Ishikawa (cell line): ENCODE measurements at regions not wholly inside any gene's neighbourhood (a gene's known extent, or its start where the extent isn't known, plus 50 kb on each side); places are given as distances from the start of the nearest gene placed in this dataset.

Experiments
- CEBPB ChIP-seq: IDR thresholded peaks from 2 replicates; pipeline ENCODE4 v1.6.1; 2012
- TF ChIP-seq, protein P1 (sequence below): IDR thresholded peaks from 2 replicates; pipeline ENCODE4 v1.6.1; 2012

DNA sequence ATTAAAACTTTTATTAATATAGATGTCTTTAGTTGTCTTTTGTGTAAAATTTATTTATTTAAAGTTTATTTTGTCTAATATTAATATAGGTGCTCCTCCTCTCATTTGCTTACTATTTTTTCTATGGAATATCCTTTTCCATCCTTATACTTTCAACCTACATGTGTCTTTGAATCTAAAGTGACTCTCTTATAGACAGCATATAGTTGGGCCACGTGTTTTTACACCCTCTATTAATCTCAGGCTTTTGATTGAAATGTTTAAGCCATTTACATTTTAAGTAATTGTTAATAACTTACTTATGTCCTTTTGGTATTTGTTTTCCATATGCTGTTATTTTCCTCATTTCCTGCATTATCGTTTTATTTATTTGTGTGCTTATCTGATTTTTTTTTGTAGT, 74.4 kb upstream of the LRFN5 start:
- TF ChIP-seq CEBPB = no peak
- TF ChIP-seq, protein P1, sequence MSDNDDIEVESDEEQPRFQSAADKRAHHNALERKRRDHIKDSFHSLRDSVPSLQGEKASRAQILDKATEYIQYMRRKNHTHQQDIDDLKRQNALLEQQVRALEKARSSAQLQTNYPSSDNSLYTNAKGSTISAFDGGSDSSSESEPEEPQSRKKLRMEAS = no peak
